ENCODE measurements at regions not wholly inside any gene's neighbourhood (a gene's known extent, or its start where the extent isn't known, plus 50 kb on each side); places are given as distances from the start of the nearest gene placed in this dataset.

- no peak for DNase-seq
- H3K9me3 ChIP-seq: no peaks in the 10 kb centered on the region
- H3K27ac ChIP-seq: no peak overlapping the region
- H3K4me3 ChIP-seq (replicated peaks in 1 of 3): no peak overlapping the region
- no peaks in the 10 kb centered on the region for H3K27me3 ChIP-seq
- H3K4me1 ChIP-seq: no peaks in the 10 kb centered on the region
- 68 to 76% methylated on average over 3 of the region's 3 CpGs for WGBS, 2 donors
- TF ChIP-seq POLR2A (IDR thresholded peaks at IDR 0.05): no peak
- no peak for TF ChIP-seq CTCF (IDR thresholded peaks at IDR 0.05)
- no peaks in the 10 kb centered on the region for H3K36me3 ChIP-seq
- intact Hi-C loops (cut with DNase I): no loop called here
These were observed 352.2 kb downstream of the IDS start for GRCh38 chrX:149152941-149153340.

- TF ChIP-seq CTCF (IDR thresholded peaks at IDR 0.05) (no peak), POLR2A (IDR thresholded peaks at IDR 0.05) (no peak)
- peak; percentile 9 to 43 for DNase-seq
- intact Hi-C loops (cut with DNase I): no loop called here
- no peak overlapping the region for H3K4me3 ChIP-seq (replicated peaks in 1 of 3)
- no peaks in the 10 kb centered on the region for H3K36me3 ChIP-seq
- H3K9me3 ChIP-seq: no peaks in the 10 kb centered on the region
- WGBS, 2 donors: 10% methylated on average over 1 of the region's 3 CpGs; no CpG with 5 or more reads in 1 of the 2 donors
- H3K4me1 ChIP-seq: no peaks in the 10 kb centered on the region
- H3K27ac ChIP-seq: no peak overlapping the region
- H3K27me3 ChIP-seq: no peaks in the 10 kb centered on the region
These were observed 353.0 kb downstream of the IDS start for GRCh38 chrX:149151805-149152757.

- H3K9me3 ChIP-seq: no peaks in the 10 kb centered on the region
- intact Hi-C loops (cut with DNase I): no loop called here
These were observed 359.2 kb downstream of the IDS start for GRCh38 chrX:149145845-149146285.

GRCh38 chrX:149131774-149132173 lies 373.3 kb downstream of the IDS start:
- no peak overlapping the region for H3K27ac ChIP-seq
- H3K36me3 ChIP-seq: no peaks in the 10 kb centered on the region
- WGBS, 2 donors: 70 to 75% methylated on average over 3 of the region's 3 CpGs
- intact Hi-C loops (cut with DNase I): no loop called here
- DNase-seq: no peak
- TF ChIP-seq CTCF (IDR thresholded peaks at IDR 0.05) (no peak), POLR2A (IDR thresholded peaks at IDR 0.05) (no peak)
- no peak overlapping the region for H3K4me3 ChIP-seq (replicated peaks in 1 of 3)
- H3K9me3 ChIP-seq: no peaks in the 10 kb centered on the region
- H3K27me3 ChIP-seq: no peaks in the 10 kb centered on the region
- H3K4me1 ChIP-seq: no peaks in the 10 kb centered on the region

More at GRCh38 chrX:149145845-149146285, 359.2 kb downstream of the IDS start:
- H3K4me1 ChIP-seq: no peaks in the 10 kb centered on the region
- no peak for TF ChIP-seq POLR2A (IDR thresholded peaks at IDR 0.05)
- no peak for TF ChIP-seq CTCF (IDR thresholded peaks at IDR 0.05)
- no peak overlapping the region for H3K27ac ChIP-seq
- H3K4me3 ChIP-seq (replicated peaks in 1 of 3): no peak overlapping the region
- no peaks in the 10 kb centered on the region for H3K27me3 ChIP-seq
- 60 to 79% methylated on average over 1 to 3 of the region's 3 CpGs for WGBS, 2 donors
- H3K36me3 ChIP-seq: no peaks in the 10 kb centered on the region
- DNase-seq: no peak

DNA sequence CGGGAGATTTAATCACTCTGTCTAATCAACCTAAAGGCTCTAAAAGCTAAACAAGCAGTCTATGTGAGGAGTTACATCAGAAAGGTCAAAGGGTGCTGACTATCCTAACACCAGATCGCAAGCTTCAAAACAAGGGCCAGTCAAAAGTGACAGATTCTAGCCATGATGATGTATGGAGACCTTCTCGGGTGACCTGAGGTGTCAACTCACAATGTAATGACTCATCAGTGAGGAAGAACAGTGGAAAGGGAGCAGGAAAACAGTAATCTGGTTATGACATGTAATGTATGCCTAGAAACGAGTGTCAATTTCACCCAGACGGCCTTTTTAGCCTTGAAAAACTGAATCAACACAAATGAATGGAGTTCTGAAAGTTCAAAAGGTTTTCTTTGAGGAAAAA lies 375.3 kb downstream of the IDS start:
- no peak for DNase-seq
- H3K27ac ChIP-seq: no peak overlapping the region
- no peaks in the 10 kb centered on the region for H3K36me3 ChIP-seq
- no peaks in the 10 kb centered on the region for H3K4me1 ChIP-seq
- no peaks in the 10 kb centered on the region for H3K27me3 ChIP-seq
- intact Hi-C loops (cut with DNase I): no loop called here
- TF ChIP-seq CTCF (IDR thresholded peaks at IDR 0.05) (no peak), POLR2A (IDR thresholded peaks at IDR 0.05) (no peak)
- no peak overlapping the region for H3K4me3 ChIP-seq (replicated peaks in 1 of 3)
- WGBS, 2 donors: 81 to 84% methylated on average over 5 of the region's 5 CpGs
- H3K9me3 ChIP-seq: no peaks in the 10 kb centered on the region

All from thyroid gland (tissue), 4 donors.